K562 (cell line): ENCODE measurements at regions not wholly inside any gene's neighbourhood (a gene's known extent, or its start where the extent isn't known, plus 50 kb on each side); places are given as distances from the start of the nearest gene placed in this dataset.

Source experiments
- ATAC-seq: fragments of 200-7000 bp; cut with Tn5 transposase; 3 replicates; pipeline ENCODE4 v1.9.1; 2020; ENCODE audit warnings: moderate library complexity
- BruUV-seq: library from RNA; stranded (reverse); fragments of 400-500 nt; replicated peaks from 2 replicates; lab custom pipeline; 2021; lab: Mats Ljungman, UMichigan
- CTCF ChIA-PET: fragments of 300-600 bp; formaldehyde crosslinking; extraction: SDS; loops from one replicate; lab custom pipeline; 2021; ENCODE audit warnings: low intra/inter-chr PET ratio; lab: Yijun Ruan, JAX
- POLR2A ChIA-PET: fragments of 300-600, 350-650 bp; sonication (Branson Sonifier 250); formaldehyde crosslinking; extraction: SDS; loops from one replicate; lab custom pipeline; 2021; ENCODE audit warnings: antibody characterized with exemption, inconsistent platforms; lab: Yijun Ruan, JAX
- DNase-seq, 4 experiments: peaks; one replicate each; pipeline versions ENCODE4 v3.0.0 to v3.0.0-alpha.2; 2011 to 2018; ENCODE audit warnings: low spot score in 3 of 4, mixed read lengths in 3 of 4; ENCODE audit errors: extremely low read depth in 1 of 4
- FAIRE-seq: peaks from 2 replicates; lab custom pipeline; 2011; peaks lifted over from hg19 to GRCh38; lab: Jason Lieb, UNC
- H2AFZ ChIP-seq: 2 replicates; pipeline ENCODE4 v1.6.0; 2011; ENCODE audit warnings: low read depth, low read length, control low read depth, inconsistent platforms
- H3K27ac ChIP-seq: fragments of 200-600 bp; 3 replicates; pipeline ENCODE4 v1.8.0; 2011; ENCODE audit warnings: low read depth, mild to moderate bottlenecking, control low read depth, inconsistent platforms, low read length, moderate library complexity, mixed read lengths; ENCODE audit errors: extremely low read depth
- H3K27me3 ChIP-seq, 2 experiments: fragments of 300-600 bp in 1 of 2; 2 replicates in 1 of 2; 3 replicates in 1 of 2; pipeline versions ENCODE4 v1.6.0 to v1.8.0; 2011; ENCODE audit warnings: inconsistent platforms in 2 of 2, low read length in 2 of 2, mild to moderate bottlenecking in 1 of 2, mixed read lengths in 1 of 2, moderate library complexity in 1 of 2; ENCODE audit not compliant: control insufficient read depth in 2 of 2, insufficient read depth in 2 of 2
- H3K36me3 ChIP-seq: fragments of 300-600 bp; 3 replicates; pipeline ENCODE4 v1.8.0; 2011; ENCODE audit warnings: mild to moderate bottlenecking, low read length, inconsistent platforms; ENCODE audit not compliant: control insufficient read depth, insufficient read depth
- H3K4me1 ChIP-seq, 2 experiments: fragments of 200-600 bp in 1 of 2; replicated peaks in 1 of 2; 2 replicates in 1 of 2; 3 replicates in 1 of 2; pipeline versions ENCODE4 v1.5.1 to v1.8.0; 2011; ENCODE audit warnings: inconsistent platforms in 2 of 2, low read length in 2 of 2, mild to moderate bottlenecking in 1 of 2, mixed read lengths in 1 of 2, moderate library complexity in 1 of 2; ENCODE audit not compliant: control insufficient read depth in 2 of 2, insufficient read depth in 2 of 2
- H3K4me2 ChIP-seq: 2 replicates; pipeline ENCODE4 v1.6.1; 2011; ENCODE audit warnings: low read length, control low read depth, inconsistent platforms, mixed read lengths; ENCODE audit not compliant: insufficient read depth
- H3K4me3 ChIP-seq: fragments of 200-600 bp; sonication (generic), shearing (Covaris generic); 2 replicates; pipeline ENCODE4 v1.5.1; 2016; ENCODE audit warnings: control low read depth, inconsistent platforms
- H3K79me2 ChIP-seq: fragments of 200-600 bp; 3 replicates; pipeline ENCODE4 v1.8.0; 2011; ENCODE audit warnings: low read length, inconsistent platforms; ENCODE audit not compliant: control insufficient read depth, insufficient read depth
- H3K9ac ChIP-seq, 2 experiments: 2 replicates each; pipeline versions ENCODE4 v1.6.0 to v1.6.1; 2011; ENCODE audit warnings: low read depth in 2 of 2, low read length in 2 of 2, control low read depth in 1 of 2, inconsistent platforms in 1 of 2, mild to moderate bottlenecking in 1 of 2, mixed read lengths in 1 of 2; ENCODE audit not compliant: insufficient read depth in 1 of 2
- H3K9me1 ChIP-seq: one replicate; pipeline ENCODE4 v1.6.0; 2011; ENCODE audit warnings: inconsistent platforms, mild to moderate bottlenecking, low read length, moderate library complexity; ENCODE audit not compliant: control insufficient read depth, insufficient read depth
- H3K9me3 ChIP-seq: replicated peaks from 2 replicates; pipeline ENCODE4 v1.5.1; 2011; ENCODE audit warnings: low read depth, low read length, inconsistent platforms; ENCODE audit not compliant: control insufficient read depth, insufficient read depth
- H4K20me1 ChIP-seq: replicated peaks from 2 replicates; pipeline ENCODE4 v1.6.1; 2011; ENCODE audit warnings: low read length, inconsistent platforms, mixed read lengths; ENCODE audit not compliant: control insufficient read depth, insufficient read depth
- BHLHE40 ChIP-seq: IDR thresholded peaks from 2 replicates; pipeline ENCODE4 v1.6.1; 2011; ENCODE audit warnings: low read length, improper control_type of control experiment
- FOXK2 ChIP-seq, 2 experiments: fragments of 450-650 bp; IDR thresholded peaks in 1 of 2; conservative IDR thresholded peaks in 1 of 2; 2 replicates each; pipeline ENCODE4 v1.6.1; 2016; ENCODE audit warnings: low read depth in 2 of 2, mild to moderate bottlenecking in 1 of 2
- ILF3 ChIP-seq: fragments of 450-650 bp; IDR thresholded peaks from 2 replicates; pipeline ENCODE4 v1.6.1; 2018; ENCODE audit warnings: antibody characterized with exemption, mild to moderate bottlenecking, moderate library complexity, borderline replicate concordance
- MEF2D ChIP-seq: conservative IDR thresholded peaks from 2 replicates; pipeline ENCODE4 v1.6.1; 2016; ENCODE audit warnings: low read depth, missing genetic modification characterization, missing compliant biosample characterization
- NCOA2 ChIP-seq, 2 experiments: fragments of 450-650 bp; IDR thresholded peaks; 2 replicates each; pipeline ENCODE4 v1.6.1; 2018; ENCODE audit warnings: mild to moderate bottlenecking in 2 of 2, moderate library complexity in 1 of 2; ENCODE audit not compliant: partially characterized antibody in 2 of 2
- NFYB ChIP-seq: IDR thresholded peaks from 2 replicates; pipeline ENCODE4 v1.6.1; 2011; ENCODE audit warnings: mild to moderate bottlenecking, moderate library complexity; ENCODE audit not compliant: insufficient read length; ENCODE audit errors: extremely low read depth
- PBX2 ChIP-seq, 2 experiments: IDR thresholded peaks in 1 of 2; conservative IDR thresholded peaks in 1 of 2; 2 replicates each; pipeline ENCODE4 v1.6.1; 2016; ENCODE audit warnings: low read depth in 2 of 2, mild to moderate bottlenecking in 1 of 2, missing compliant biosample characterization in 1 of 2, missing genetic modification characterization in 1 of 2, moderate library complexity in 1 of 2
- SP1 ChIP-seq: sonication (generic); formaldehyde crosslinking; IDR thresholded peaks from 2 replicates; pipeline ENCODE4 v1.8.1; 2022; ENCODE audit warnings: mild to moderate bottlenecking, missing genetic modification reagents
- ZBTB11 ChIP-seq, 3 experiments: fragments of 200-800 bp in 1 of 3; fragments of 250-450 bp in 1 of 3; fragments of 450-650 bp in 1 of 3; sonication (Bioruptor Pico) in 1 of 3; sonication (Bioruptor generic) in 1 of 3; formaldehyde crosslinking in 1 of 3; IDR thresholded peaks; 2 replicates each; pipeline versions ENCODE4 v1.6.1 to v1.8.0; 2016 to 2022; ENCODE audit warnings: mild to moderate bottlenecking in 2 of 3, missing genetic modification characterization in 2 of 3, missing compliant biosample characterization in 1 of 3, moderate library complexity in 1 of 3
- ZFP36 ChIP-seq: fragments of 150-350 bp; IDR thresholded peaks from 2 replicates; pipeline ENCODE4 v1.6.1; 2018; ENCODE audit warnings: low read length, low read depth; ENCODE audit not compliant: partially characterized antibody
- ZFX ChIP-seq: sonication (generic); formaldehyde crosslinking; IDR thresholded peaks from 2 replicates; pipeline ENCODE4 v1.8.0; 2022; ENCODE audit warnings: mild to moderate bottlenecking, missing genetic modification reagents, moderate library complexity
- ZZZ3 ChIP-seq: fragments of 450-650 bp; IDR thresholded peaks from 2 replicates; pipeline ENCODE4 v1.6.1; 2016; ENCODE audit warnings: antibody characterized with exemption, mild to moderate bottlenecking, moderate library complexity
- WGBS: fragments of 100-300 bp; shearing (Covaris generic); methylation state at CpG from one replicate; pipeline ENCODE4 v1.1.6; 2016; ENCODE audit warnings: low coverage, mixed read lengths; ENCODE audit not compliant: insufficient coverage; ENCODE audit errors: missing lambda C conversion rate; 5-methylcytosine and 5-hydroxymethylcytosine counted together
- in situ Hi-C: fragments of 300-500 bp; cut with MboI; formaldehyde crosslinking; loops from 4 replicates; pipeline ENCODE4 v1.15.0; 2018; ENCODE audit warnings: inconsistent platforms, mixed read lengths
- intact Hi-C: fragments of 100-400 bp; cut with micrococcal nuclease; formaldehyde crosslinking; loops from 2 replicates; pipeline ENCODE4 v1.14.2; 2022
- TF ChIP-seq, protein P1 (sequence below): fragments of 450-650 bp; IDR thresholded peaks from 2 replicates; pipeline ENCODE4 v1.6.1; 2016

DNA sequence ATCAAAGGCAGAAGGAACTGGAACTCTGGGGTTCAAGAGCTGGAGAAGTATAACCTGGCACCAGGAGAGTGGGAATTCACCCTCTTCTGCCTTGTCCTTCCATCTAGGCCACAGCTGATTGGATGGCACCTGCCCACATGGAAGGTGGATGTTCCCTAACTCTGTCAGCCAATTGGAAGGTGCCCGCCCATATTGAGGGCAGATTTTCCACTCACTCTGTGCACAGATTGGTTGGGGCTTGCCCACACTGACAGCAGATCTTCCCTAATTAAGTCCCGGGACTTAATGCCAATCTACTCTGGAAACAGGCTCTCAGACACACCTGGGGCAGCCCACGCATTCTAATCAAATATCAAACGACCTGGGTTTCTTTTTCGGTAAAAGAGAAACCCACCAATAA, 1142.3 kb upstream of the CELF2 start:
- peak overlapping the region; percentile 42 to 79; a peak in 3 of 4 replicates for H3K9ac ChIP-seq
- POLR2A ChIA-PET: no interaction called here
- WGBS: 2% methylated on average over 5 of the region's 5 CpGs
- in situ Hi-C loops (no loop called here), intact Hi-C loops (loop anchor here (5.0 kb wide), 1 partner anchor 48 kb away; no protein-coding TSS in a partner anchor)
- FAIRE-seq (peak; percentile 75), DNase-seq (peak in 2 of 4 experiments; percentile 35 to 42), ATAC-seq (peak; percentile 82)
- H3K27ac ChIP-seq: peak overlapping the region; percentile 54; the same call in 1 of the 3 replicates
- no peaks in the 10 kb centered on the region for H4K20me1 ChIP-seq
- CTCF ChIA-PET: no interaction called here
- peaks cover 2 to 3% of the 10 kb centered on the region in 2 experiments; a peak in 1 of 5 replicates for H3K4me1 ChIP-seq
- H3K36me3 ChIP-seq: no peaks in the 10 kb centered on the region
- peaks cover 67% of the 10 kb centered on the region for H3K79me2 ChIP-seq
- H3K27me3 ChIP-seq: no peaks in the 10 kb centered on the region
- H3K4me3 ChIP-seq: peak overlapping the region; percentile 23
- peak overlapping the region; percentile 65 for H2AFZ ChIP-seq
- H3K4me2 ChIP-seq: peak overlapping the region; percentile 67
- no TSS peak for BruUV-seq
- no peaks in the 10 kb centered on the region for H3K9me1 ChIP-seq
- H3K9me3 ChIP-seq: peaks cover 2% of the 10 kb centered on the region
- no peak for TF ChIP-seq ZFX (CRISPR knock-in tag)
- no peak for TF ChIP-seq SP1 (CRISPR knock-in tag)
- no peak for TF ChIP-seq PBX2 (CRISPR knock-in tag; IDR thresholded peaks at IDR 0.05; ENCODE audit: low read depth)
- TF ChIP-seq PBX2 (tag; conservative IDR thresholded peaks at IDR 0.05; ENCODE audit: low read depth): 0 out of 2 replicates have a peak, but pooled peaks have one; percentile 37
- TF ChIP-seq NFYB: peak; percentile 70
- no peak for TF ChIP-seq FOXK2 (conservative IDR thresholded peaks at IDR 0.05 in 1 of 2, IDR thresholded peaks at IDR 0.05 in 1 of 2; ENCODE audit: low read depth in 2 of 2)
- no peak for TF ChIP-seq BHLHE40
- no peak for TF ChIP-seq ZZZ3
- TF ChIP-seq ILF3: no peak
- no peak for TF ChIP-seq MEF2D
- TF ChIP-seq NCOA2 (IDR thresholded peaks at IDR 0.05; ENCODE audit: partially characterized antibody in 2 of 2): peak in 1 of 2 experiments; percentile 60
- no peak for TF ChIP-seq ZFP36
- TF ChIP-seq ZBTB11 (CRISPR knock-in tag; IDR thresholded peaks at IDR 0.05): no peak
- TF ChIP-seq, protein P1, sequence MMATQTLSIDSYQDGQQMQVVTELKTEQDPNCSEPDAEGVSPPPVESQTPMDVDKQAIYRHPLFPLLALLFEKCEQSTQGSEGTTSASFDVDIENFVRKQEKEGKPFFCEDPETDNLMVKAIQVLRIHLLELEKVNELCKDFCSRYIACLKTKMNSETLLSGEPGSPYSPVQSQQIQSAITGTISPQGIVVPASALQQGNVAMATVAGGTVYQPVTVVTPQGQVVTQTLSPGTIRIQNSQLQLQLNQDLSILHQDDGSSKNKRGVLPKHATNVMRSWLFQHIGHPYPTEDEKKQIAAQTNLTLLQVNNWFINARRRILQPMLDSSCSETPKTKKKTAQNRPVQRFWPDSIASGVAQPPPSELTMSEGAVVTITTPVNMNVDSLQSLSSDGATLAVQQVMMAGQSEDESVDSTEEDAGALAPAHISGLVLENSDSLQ: peak; percentile 54
